ENCODE measurements at regions not wholly inside any gene's neighbourhood (a gene's known extent, or its start where the extent isn't known, plus 50 kb on each side); places are given as distances from the start of the nearest gene placed in this dataset.

- H3K4me3 Mint-ChIP-seq: no peak overlapping the region
- H3T11ph ChIP-seq (ENCODE audit: low read length): no peak overlapping the region
These were observed 76.2 kb upstream of the CHD1 start for GRCh38 chr5:99004960-99005359.

More at GRCh38 chr5:99004960-99005359, 76.2 kb upstream of the CHD1 start:
- no peak overlapping the region for H3K4me2 ChIP-seq (ENCODE audit: insufficient read depth, insufficient read length, low read length)
- H2BK15ac ChIP-seq (ENCODE audit: low read depth, low read length): no peak overlapping the region
- Mint-ChIP-seq H3K27ac (no peak overlapping the region), H3K4me1 (peaks cover 7 to 13% of the 10 kb centered on the region in 2 experiments), H3K36me3 (ENCODE audit: insufficient read depth in 1 of 3, low read depth in 3 of 3) (peaks cover 0 to 6% (median 0%) of the 10 kb centered on the region in 3 experiments; a peak in 2 of 7 replicates), H3K9me3 (peaks cover 0 to 4% of the 10 kb centered on the region in 2 experiments; a peak in 2 of 5 replicates), H3K27me3 (ENCODE audit: low read depth) (no peaks in the 10 kb centered on the region)
- no peaks in the 10 kb centered on the region for H3K23me2 ChIP-seq (ENCODE audit: insufficient read length, low read depth, low read length, poor library complexity, severe bottlenecking)
- no peak overlapping the region for H4K5ac ChIP-seq (ENCODE audit: insufficient read length, low read depth, low read length)
- H3K14ac ChIP-seq (ENCODE audit: insufficient read depth, low read length): no peak overlapping the region
- WGBS (ENCODE audit: extremely low coverage, insufficient read length, low lambda C conversion rate): no CpG with 5 or more reads among the region's 1 CpG
- H3K4me1 ChIP-seq (ENCODE audit: insufficient read depth, low read length): no peaks in the 10 kb centered on the region
- no peaks in the 10 kb centered on the region for H3K9me3 ChIP-seq (ENCODE audit: control insufficient read depth, low read depth, low read length)
- H3K27ac ChIP-seq (ENCODE audit: insufficient read length, low read depth, low read length): no peak overlapping the region
- H3K56ac ChIP-seq (ENCODE audit: insufficient read length, low read depth, low read length): no peak overlapping the region
- no peak overlapping the region for H2BK20ac ChIP-seq (ENCODE audit: low read depth, low read length, poor library complexity, severe bottlenecking)
- H4K20me1 ChIP-seq (ENCODE audit: control insufficient read depth, insufficient read depth, insufficient read length): no peaks in the 10 kb centered on the region
- no peak overlapping the region for H2AFZ ChIP-seq (ENCODE audit: low read length)
- H3K4ac ChIP-seq (ENCODE audit: low read depth, low read length): no peak overlapping the region
- no peak overlapping the region for H2BK120ac ChIP-seq (ENCODE audit: low read depth, low read length, poor library complexity, severe bottlenecking)
- H3K79me2 ChIP-seq (ENCODE audit: insufficient read depth, low read length): no peaks in the 10 kb centered on the region
- TF ChIP-seq, protein P1, sequence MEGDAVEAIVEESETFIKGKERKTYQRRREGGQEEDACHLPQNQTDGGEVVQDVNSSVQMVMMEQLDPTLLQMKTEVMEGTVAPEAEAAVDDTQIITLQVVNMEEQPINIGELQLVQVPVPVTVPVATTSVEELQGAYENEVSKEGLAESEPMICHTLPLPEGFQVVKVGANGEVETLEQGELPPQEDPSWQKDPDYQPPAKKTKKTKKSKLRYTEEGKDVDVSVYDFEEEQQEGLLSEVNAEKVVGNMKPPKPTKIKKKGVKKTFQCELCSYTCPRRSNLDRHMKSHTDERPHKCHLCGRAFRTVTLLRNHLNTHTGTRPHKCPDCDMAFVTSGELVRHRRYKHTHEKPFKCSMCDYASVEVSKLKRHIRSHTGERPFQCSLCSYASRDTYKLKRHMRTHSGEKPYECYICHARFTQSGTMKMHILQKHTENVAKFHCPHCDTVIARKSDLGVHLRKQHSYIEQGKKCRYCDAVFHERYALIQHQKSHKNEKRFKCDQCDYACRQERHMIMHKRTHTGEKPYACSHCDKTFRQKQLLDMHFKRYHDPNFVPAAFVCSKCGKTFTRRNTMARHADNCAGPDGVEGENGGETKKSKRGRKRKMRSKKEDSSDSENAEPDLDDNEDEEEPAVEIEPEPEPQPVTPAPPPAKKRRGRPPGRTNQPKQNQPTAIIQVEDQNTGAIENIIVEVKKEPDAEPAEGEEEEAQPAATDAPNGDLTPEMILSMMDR (conservative IDR thresholded peaks at IDR 0.05): no peak
- no peak overlapping the region for H4K91ac ChIP-seq (ENCODE audit: insufficient read length, low read depth, low read length)
- no peak overlapping the region for H2AK5ac ChIP-seq (ENCODE audit: insufficient read length, low read length)
- H4K8ac ChIP-seq (replicated peaks; ENCODE audit: insufficient read length, low read depth, low read length): no peak overlapping the region
- H2BK5ac ChIP-seq (ENCODE audit: insufficient read length, low read length): no peak overlapping the region
- H3K79me1 ChIP-seq (ENCODE audit: insufficient read depth, low read depth, low read length, poor library complexity, severe bottlenecking): no peaks in the 10 kb centered on the region
- H3K18ac ChIP-seq (ENCODE audit: insufficient read length, low read depth, low read length): no peak overlapping the region
- no peaks in the 10 kb centered on the region for H3K27me3 ChIP-seq (ENCODE audit: insufficient read depth, low read length)
- no peak overlapping the region for H3K23ac ChIP-seq (ENCODE audit: insufficient read length, low read depth, low read length)
- no peak overlapping the region for H3K9ac ChIP-seq (ENCODE audit: extremely low read depth, insufficient read length, low read length)
- H2BK12ac ChIP-seq (ENCODE audit: insufficient read length, low read depth, low read length): no peak overlapping the region
- DNase-seq: no peak
